Naive thymus-derived CD8-positive, alpha-beta T cell (primary cell): ENCODE measurements at regions not wholly inside any gene's neighbourhood (a gene's known extent, or its start where the extent isn't known, plus 50 kb on each side); places are given as distances from the start of the nearest gene placed in this dataset.

Experiments used
- ATAC-seq, 2 donors: fragments of 150-1000 bp; cut with Tn5 transposase in 1 of 2; sonication (Bioruptor Pico), chemical (Tn5 transposase) in 1 of 2; 1 replicate in 1 of 2; 2 replicates in 1 of 2; pipeline ENCODE4 v1.10.0; 2021; ENCODE audit warnings: mild to moderate bottlenecking in 2 of 2, moderate library complexity in 2 of 2
- POLR2A ChIA-PET: fragments of 350-600 bp; sonication (Branson Sonifier 250); formaldehyde crosslinking; loops from one replicate; lab custom pipeline; 2021; ENCODE audit warnings: antibody characterized with exemption; lab: Charles Lee
- DNase-seq, 10 donors: peaks; one replicate each; pipeline versions ENCODE4 v3.0.0 to v3.0.0-alpha.2; 2020 to 2022
- H3K27ac Mint-ChIP-seq, 10 donors: one replicate each; pipeline ENCODE4 v1.8.0; 2020 to 2022; ENCODE audit warnings: mild to moderate bottlenecking in 10 of 10, mixed read lengths in 10 of 10, moderate library complexity in 4 of 10, inconsistent platforms in 1 of 10
- H3K27me3 Mint-ChIP-seq, 5 donors: one replicate each; pipeline ENCODE4 v1.8.0; 2021 to 2022; ENCODE audit warnings: mixed read lengths in 5 of 5
- H3K36me3 Mint-ChIP-seq, 3 donors: one replicate each; pipeline ENCODE4 v1.8.0; 2020 to 2022; ENCODE audit warnings: mixed read lengths in 3 of 3, mild to moderate bottlenecking in 2 of 3, inconsistent platforms in 1 of 3
- H3K4me1 Mint-ChIP-seq, 4 donors: one replicate each; pipeline ENCODE4 v1.8.0; 2021 to 2022; ENCODE audit warnings: mixed read lengths in 4 of 4
- H3K4me3 Mint-ChIP-seq, 10 donors: one replicate each; pipeline ENCODE4 v1.8.0; 2020 to 2022; ENCODE audit warnings: mild to moderate bottlenecking in 10 of 10, mixed read lengths in 10 of 10, moderate library complexity in 6 of 10, inconsistent platforms in 1 of 10
- H3K9me3 Mint-ChIP-seq, 9 donors: one replicate each; pipeline ENCODE4 v1.8.0; 2020 to 2022; ENCODE audit warnings: mixed read lengths in 9 of 9, mild to moderate bottlenecking in 3 of 9, inconsistent platforms in 1 of 9, moderate library complexity in 1 of 9

- ATAC-seq (no peak), DNase-seq (no peak)
- H3K4me1 Mint-ChIP-seq, result no peaks in the 10 kb centered on the region
- H3K27me3 Mint-ChIP-seq, result no peaks in the 10 kb centered on the region
- H3K36me3 Mint-ChIP-seq, result no peaks in the 10 kb centered on the region
- H3K9me3 Mint-ChIP-seq, result peaks cover 0 to 10% (median 0%) of the 10 kb centered on the region in 9 donors
- H3K4me3 Mint-ChIP-seq, result no peak overlapping the region
- H3K27ac Mint-ChIP-seq, result no peak overlapping the region
- POLR2A ChIA-PET, result no interaction called here
Observed at GRCh38 chr2:215803150-215803549, 210.2 kb downstream of the MREG start.

- Mint-ChIP-seq H3K4me1 (peaks cover 0 to 12% (median 7%) of the 10 kb centered on the region in 4 donors), H3K4me3 (no peak overlapping the region), H3K27ac (no peak overlapping the region), H3K27me3 (peaks cover 0 to 5% (median 4%) of the 10 kb centered on the region in 5 donors), H3K36me3 (no peaks in the 10 kb centered on the region), H3K9me3 (peaks cover 0 to 10% (median 0%) of the 10 kb centered on the region in 9 donors)
- no peak for DNase-seq
- no peak for ATAC-seq
- POLR2A ChIA-PET, result no interaction called here
Observed at GRCh38 chr2:215799194-215799593, 214.2 kb downstream of the MREG start.

- peaks cover 0 to 21% (median 7%) of the 10 kb centered on the region in 4 donors for H3K4me1 Mint-ChIP-seq
- peaks cover 0 to 10% (median 0%) of the 10 kb centered on the region in 9 donors for H3K9me3 Mint-ChIP-seq
- ATAC-seq (no peak), DNase-seq (no peak)
- no peak overlapping the region for H3K4me3 Mint-ChIP-seq
- peak overlapping the region in 1 of 10 donors; percentile 7 for H3K27ac Mint-ChIP-seq
- peaks cover 0 to 5% (median 4%) of the 10 kb centered on the region in 5 donors for H3K27me3 Mint-ChIP-seq
- POLR2A ChIA-PET, result no interaction called here
- H3K36me3 Mint-ChIP-seq, result no peaks in the 10 kb centered on the region
Observed at GRCh38 chr2:215797676-215798075, 215.7 kb downstream of the MREG start.

GRCh38 chr2:215796140-215796855 lies 217.1 kb downstream of the MREG start:
- no peak for ATAC-seq
- H3K4me1 Mint-ChIP-seq, result peaks cover 0 to 21% (median 7%) of the 10 kb centered on the region in 4 donors
- DNase-seq, result no peak
- no peaks in the 10 kb centered on the region for H3K36me3 Mint-ChIP-seq
- POLR2A ChIA-PET, result no interaction called here
- H3K9me3 Mint-ChIP-seq, result peaks cover 0 to 10% (median 0%) of the 10 kb centered on the region in 9 donors
- H3K27ac Mint-ChIP-seq, result no peak overlapping the region
- H3K27me3 Mint-ChIP-seq, result peaks cover 0 to 5% (median 4%) of the 10 kb centered on the region in 5 donors
- no peak overlapping the region for H3K4me3 Mint-ChIP-seq

- H3K4me3 Mint-ChIP-seq, result no peak overlapping the region
- peaks cover 0 to 21% (median 7%) of the 10 kb centered on the region in 4 donors for H3K4me1 Mint-ChIP-seq
- H3K27me3 Mint-ChIP-seq, result peaks cover 0 to 5% (median 4%) of the 10 kb centered on the region in 5 donors
- POLR2A ChIA-PET, result no interaction called here
- no peak for DNase-seq
- H3K27ac Mint-ChIP-seq, result peak overlapping the region in 1 of 10 donors; percentile 54
- H3K9me3 Mint-ChIP-seq, result no peaks in the 10 kb centered on the region
- ATAC-seq, result no peak
- H3K36me3 Mint-ChIP-seq, result no peaks in the 10 kb centered on the region
Observed at GRCh38 chr2:215794829-215795546, 218.4 kb downstream of the MREG start.

- DNase-seq, result no peak
- Mint-ChIP-seq H3K4me3 (no peak overlapping the region), H3K27ac (no peak overlapping the region), H3K27me3 (peaks cover 0 to 5% (median 4%) of the 10 kb centered on the region in 5 donors), H3K36me3 (no peaks in the 10 kb centered on the region), H3K9me3 (no peaks in the 10 kb centered on the region), H3K4me1 (peaks cover 0 to 21% (median 7%) of the 10 kb centered on the region in 4 donors)
- POLR2A ChIA-PET, result interaction anchor here (0.6 kb wide), 1 partner anchor 62 kb away, joined by 3 read pairs; no protein-coding TSS in a partner anchor
- no peak for ATAC-seq
Observed at GRCh38 chr2:215793747-215794595, 219.4 kb downstream of the MREG start.

- ATAC-seq, result no peak
- Mint-ChIP-seq H3K36me3 (no peaks in the 10 kb centered on the region), H3K27me3 (peaks cover 0 to 4% (median 2%) of the 10 kb centered on the region in 5 donors), H3K27ac (no peak overlapping the region), H3K4me1 (peaks cover 0 to 20% (median 7%) of the 10 kb centered on the region in 4 donors), H3K4me3 (no peak overlapping the region), H3K9me3 (no peaks in the 10 kb centered on the region)
- DNase-seq, result no peak
- POLR2A ChIA-PET, result no interaction called here
Observed at GRCh38 chr2:215791481-215791937, 221.8 kb downstream of the MREG start.

- Mint-ChIP-seq H3K4me3 (no peak overlapping the region), H3K9me3 (no peaks in the 10 kb centered on the region), H3K4me1 (peaks cover 0 to 15% (median under 1%) of the 10 kb centered on the region in 4 donors), H3K27me3 (peaks cover 0 to 4% (median 0%) of the 10 kb centered on the region in 5 donors), H3K36me3 (no peaks in the 10 kb centered on the region), H3K27ac (no peak overlapping the region)
- DNase-seq, result no peak
- ATAC-seq, result no peak
- POLR2A ChIA-PET, result no interaction called here
Observed at GRCh38 chr2:215790523-215791421, 222.6 kb downstream of the MREG start.

- Mint-ChIP-seq H3K27ac (no peak overlapping the region), H3K9me3 (no peaks in the 10 kb centered on the region), H3K4me3 (no peak overlapping the region), H3K4me1 (no peaks in the 10 kb centered on the region), H3K36me3 (no peaks in the 10 kb centered on the region), H3K27me3 (no peaks in the 10 kb centered on the region)
- POLR2A ChIA-PET, result no interaction called here
- no peak for ATAC-seq
- no peak for DNase-seq
Observed at GRCh38 chr2:215787565-215788178, 225.7 kb downstream of the MREG start.

GRCh38 chr2:215787025-215787424 lies 226.3 kb downstream of the MREG start:
- Mint-ChIP-seq H3K9me3 (no peaks in the 10 kb centered on the region), H3K4me3 (no peak overlapping the region), H3K27me3 (no peaks in the 10 kb centered on the region), H3K36me3 (no peaks in the 10 kb centered on the region), H3K4me1 (no peaks in the 10 kb centered on the region), H3K27ac (no peak overlapping the region)
- DNase-seq, result no peak
- no peak for ATAC-seq
- POLR2A ChIA-PET, result no interaction called here

GRCh38 chr2:215784371-215784783 lies 229.0 kb downstream of the MREG start:
- Mint-ChIP-seq H3K9me3 (no peaks in the 10 kb centered on the region), H3K4me1 (no peaks in the 10 kb centered on the region), H3K4me3 (no peak overlapping the region), H3K27ac (no peak overlapping the region), H3K36me3 (no peaks in the 10 kb centered on the region), H3K27me3 (peaks cover 0 to 6% (median 2%) of the 10 kb centered on the region in 5 donors)
- POLR2A ChIA-PET, result no interaction called here
- DNase-seq, result no peak
- ATAC-seq, result no peak
